ENCODE measurements at regions not wholly inside any gene's neighbourhood (a gene's known extent, or its start where the extent isn't known, plus 50 kb on each side); places are given as distances from the start of the nearest gene placed in this dataset.

- no peak for TF ChIP-seq CTCF (IDR thresholded peaks at IDR 0.05; ENCODE audit: insufficient read depth, low read length)
- no peak for DNase-seq (ENCODE audit: low read depth)
- H3K4me3 ChIP-seq (ENCODE audit: low read depth, low read length): no peak overlapping the region
Observed at GRCh38 chr7:11298220-11298619, 324.5 kb downstream of the PHF14 start.

GRCh38 chr7:11300241-11300640 is 326.6 kb downstream of the PHF14 start:
- no peak for TF ChIP-seq CTCF (IDR thresholded peaks at IDR 0.05; ENCODE audit: insufficient read depth, low read length)
- no peak for DNase-seq (ENCODE audit: low read depth)
- no peak overlapping the region for H3K4me3 ChIP-seq (ENCODE audit: low read depth, low read length)

- no peak for TF ChIP-seq CTCF (IDR thresholded peaks at IDR 0.05; ENCODE audit: insufficient read depth, low read length)
- H3K4me3 ChIP-seq (ENCODE audit: low read depth, low read length): no peak overlapping the region
- DNase-seq (ENCODE audit: low read depth): no peak
Observed at GRCh38 chr7:11302121-11302520, 328.4 kb downstream of the PHF14 start.

- no peak for DNase-seq (ENCODE audit: low read depth)
- H3K4me3 ChIP-seq (ENCODE audit: low read depth, low read length): no peak overlapping the region
- TF ChIP-seq CTCF (IDR thresholded peaks at IDR 0.05; ENCODE audit: insufficient read depth, low read length): no peak
Observed at GRCh38 chr7:11313801-11314200, 340.1 kb downstream of the PHF14 start.

- no peak for TF ChIP-seq CTCF (IDR thresholded peaks at IDR 0.05; ENCODE audit: insufficient read depth, low read length)
- no peak for DNase-seq (ENCODE audit: low read depth)
- no peak overlapping the region for H3K4me3 ChIP-seq (ENCODE audit: low read depth, low read length)
Observed at GRCh38 chr7:11315666-11316258, 342.1 kb downstream of the PHF14 start.

- DNase-seq (ENCODE audit: low read depth): no peak
- TF ChIP-seq CTCF (IDR thresholded peaks at IDR 0.05; ENCODE audit: insufficient read depth, low read length): no peak
- H3K4me3 ChIP-seq (ENCODE audit: low read depth, low read length): no peak overlapping the region
Observed at GRCh38 chr7:11317766-11318165, 344.1 kb downstream of the PHF14 start.

All from fibroblast of the aortic adventitia (primary cell).